PC-3 (cell line): ENCODE measurements at regions not wholly inside any gene's neighbourhood (a gene's known extent, or its start where the extent isn't known, plus 50 kb on each side); places are given as distances from the start of the nearest gene placed in this dataset.

Source experiments
- CTCF ChIP-seq: fragments of 300-600 bp; sonication (generic); conservative IDR thresholded peaks from 2 replicates; pipeline ENCODE4 v1.5.1; 2017; ENCODE audit warnings: antibody characterized with exemption, low read depth, mild to moderate bottlenecking, low read length
- EZH2 ChIP-seq: fragments of 300-600 bp; sonication (generic); IDR thresholded peaks from one replicate; pipeline ENCODE4 v1.6.1; 2017; ENCODE audit warnings: antibody characterized with exemption, mild to moderate bottlenecking, low read length; ENCODE audit not compliant: unreplicated experiment

- TF ChIP-seq EZH2 (no peak), CTCF (no peak)
These were observed 200.6 kb downstream of the PHETA1 start for GRCh38 chr12:111168009-111168900.
